Breast epithelium (tissue), 4 donors: ENCODE measurements at regions not wholly inside any gene's neighbourhood (a gene's known extent, or its start where the extent isn't known, plus 50 kb on each side); places are given as distances from the start of the nearest gene placed in this dataset.

Source experiments
- DNase-seq, 2 donors: peaks; one replicate each; pipeline ENCODE4 v3.0.0-alpha.2; 2019; ENCODE audit warnings: low spot score in 2 of 2
- H3K27ac ChIP-seq, 2 donors: fragments of 200-600 bp; sonication (generic) in 1 of 2; one replicate each; pipeline ENCODE4 v1.5.1; 2016 to 2019; ENCODE audit warnings: mild to moderate bottlenecking in 1 of 2
- H3K27me3 ChIP-seq, 2 donors: fragments of 200-600 bp; sonication (generic) in 1 of 2; one replicate each; pipeline versions ENCODE4 v1.5.1 to v1.6.0; 2017 to 2019; ENCODE audit warnings: control low read depth in 1 of 2, mild to moderate bottlenecking in 1 of 2
- H3K36me3 ChIP-seq: fragments of 200-600 bp; one replicate; pipeline ENCODE4 v1.5.1; 2019
- H3K4me1 ChIP-seq, 2 donors: fragments of 200-600 bp; sonication (generic); one replicate each; pipeline ENCODE4 v1.5.1; 2016 to 2019; ENCODE audit warnings: control low read depth in 1 of 2
- H3K4me3 ChIP-seq, 3 donors: fragments of 200-600 bp; sonication (generic); 1 replicate in 2 of 3; 2 replicates in 1 of 3; pipeline ENCODE4 v1.5.1; 2016 to 2019; ENCODE audit warnings: mild to moderate bottlenecking in 3 of 3, moderate library complexity in 2 of 3
- H3K9me3 ChIP-seq, 2 donors: fragments of 200-600 bp; sonication (generic) in 1 of 2; one replicate each; pipeline ENCODE4 v1.5.1; 2016 to 2019; ENCODE audit warnings: control low read depth in 1 of 2
- CTCF ChIP-seq, 3 donors: fragments of 450-650 bp; IDR thresholded peaks; one replicate each; pipeline ENCODE4 v1.5.1; 2016 to 2017; ENCODE audit warnings: antibody characterized with exemption in 3 of 3, mild to moderate bottlenecking in 3 of 3, moderate library complexity in 3 of 3
- POLR2A ChIP-seq: fragments of 450-650 bp; IDR thresholded peaks from one replicate; pipeline ENCODE4 v1.6.1; 2016; ENCODE audit warnings: antibody characterized with exemption, mild to moderate bottlenecking, moderate library complexity
- POLR2AphosphoS5 ChIP-seq, 3 donors: sonication (generic); formaldehyde crosslinking; IDR thresholded peaks; one replicate each; pipeline ENCODE4 v1.6.1; 2017; ENCODE audit warnings: antibody characterized with exemption in 3 of 3
- intact Hi-C: fragments of 100-400 bp; cut with DNase I; formaldehyde crosslinking; loops from one replicate; pipeline ENCODE4 v1.15.1; 2023; ENCODE audit warnings: low total_unique reads

- H3K27ac ChIP-seq = no peak overlapping the region
- H3K4me3 ChIP-seq = no peak overlapping the region
- intact Hi-C loops = no loop called here
- no peak for DNase-seq
- H3K36me3 ChIP-seq = no peaks in the 10 kb centered on the region
- H3K27me3 ChIP-seq = peaks cover 0 to 10% of the 10 kb centered on the region in 2 donors
- peaks cover 0 to 15% of the 10 kb centered on the region in 2 donors for H3K9me3 ChIP-seq
- TF ChIP-seq POLR2A (no peak), POLR2AphosphoS5 (IDR thresholded peaks at IDR 0.05) (no peak), CTCF (IDR thresholded peaks at IDR 0.05) (no peak)
- no peaks in the 10 kb centered on the region for H3K4me1 ChIP-seq
These were observed 150.4 kb upstream of the WSCD2 start for GRCh38 chr12:107978641-107979040.

- Histone ChIP-seq H3K9me3 (no peaks in the 10 kb centered on the region), H3K4me3 (no peak overlapping the region), H3K27me3 (peaks cover 0 to 20% of the 10 kb centered on the region in 2 donors), H3K4me1 (no peaks in the 10 kb centered on the region), H3K27ac (no peak overlapping the region), H3K36me3 (no peaks in the 10 kb centered on the region)
- intact Hi-C loops = no loop called here
- no peak for TF ChIP-seq POLR2A
- no peak for TF ChIP-seq POLR2AphosphoS5 (IDR thresholded peaks at IDR 0.05)
- no peak for DNase-seq
These were observed 145.2 kb upstream of the WSCD2 start for GRCh38 chr12:107983756-107984472.

GRCh38 chr12:107984973-107985372, 144.1 kb upstream of the WSCD2 start:
- intact Hi-C loops = no loop called here
- Histone ChIP-seq H3K4me3 (no peak overlapping the region), H3K27me3 (peaks cover 0 to 20% of the 10 kb centered on the region in 2 donors), H3K4me1 (no peaks in the 10 kb centered on the region), H3K27ac (no peak overlapping the region), H3K36me3 (no peaks in the 10 kb centered on the region), H3K9me3 (no peaks in the 10 kb centered on the region)
- DNase-seq = no peak
- TF ChIP-seq POLR2A (no peak), CTCF (IDR thresholded peaks at IDR 0.05) (no peak), POLR2AphosphoS5 (IDR thresholded peaks at IDR 0.05) (no peak)

- no peak for DNase-seq
- Histone ChIP-seq H3K27ac (no peak overlapping the region), H3K9me3 (no peaks in the 10 kb centered on the region), H3K4me3 (no peak overlapping the region), H3K4me1 (no peaks in the 10 kb centered on the region), H3K36me3 (no peaks in the 10 kb centered on the region), H3K27me3 (peaks cover 0 to 20% of the 10 kb centered on the region in 2 donors)
- intact Hi-C loops = no loop called here
- TF ChIP-seq POLR2AphosphoS5 (IDR thresholded peaks at IDR 0.05) = no peak
- no peak for TF ChIP-seq POLR2A
- TF ChIP-seq CTCF (IDR thresholded peaks at IDR 0.05) = no peak
These were observed 142.9 kb upstream of the WSCD2 start for GRCh38 chr12:107986183-107986582.

GRCh38 chr12:107990325-107990724, 138.8 kb upstream of the WSCD2 start:
- Histone ChIP-seq H3K27ac (no peak overlapping the region), H3K27me3 (peaks cover 0 to 8% of the 10 kb centered on the region in 2 donors), H3K4me3 (no peak overlapping the region), H3K36me3 (no peaks in the 10 kb centered on the region), H3K9me3 (no peaks in the 10 kb centered on the region), H3K4me1 (no peaks in the 10 kb centered on the region)
- TF ChIP-seq POLR2AphosphoS5 (IDR thresholded peaks at IDR 0.05) (no peak), CTCF (IDR thresholded peaks at IDR 0.05) (peak in 1 of 3 donors; percentile 25)
- intact Hi-C loops = no loop called here
- no peak for DNase-seq
